ENCODE measurements at regions not wholly inside any gene's neighbourhood (a gene's known extent, or its start where the extent isn't known, plus 50 kb on each side); places are given as distances from the start of the nearest gene placed in this dataset.
"Not testable (repeated sequence)": the region's sequence is repeated elsewhere in the genome, so short reads cannot be mapped to it uniquely, and the experiment has no call there.

DNA sequence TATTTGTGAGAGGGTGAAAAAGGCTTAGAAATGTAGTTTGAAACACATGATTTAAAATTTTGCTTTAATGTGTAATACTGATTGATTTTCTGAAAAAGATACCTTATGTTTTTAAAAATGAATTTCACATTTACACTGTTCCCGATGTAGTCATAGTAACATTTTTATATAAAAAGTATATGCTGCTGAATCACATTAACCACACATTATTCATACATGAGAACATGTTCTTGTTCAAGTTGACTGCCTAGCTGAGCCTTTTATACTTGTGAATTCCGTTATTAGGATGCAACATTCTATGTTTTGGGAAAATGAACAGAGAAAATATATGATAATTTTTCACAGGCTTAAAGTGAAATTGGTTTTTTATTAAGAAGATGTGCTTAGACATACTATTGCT lies 461.1 kb upstream of the NUDT12 start:
- Histone ChIP-seq H3K4me3 (no peak overlapping the region), H3K36me3 (no peaks in the 10 kb centered on the region), H3K9me3 (peaks cover 0 to 9% (median 0%) of the 10 kb centered on the region in 4 donors), H3K27me3 (no peaks in the 10 kb centered on the region), H3K27ac (no peak overlapping the region), H3K4me1 (no peaks in the 10 kb centered on the region)
- WGBS, 2 donors: 85 to 90% methylated on average over 2 of the region's 2 CpGs
- no peak for DNase-seq
- no peak for ATAC-seq (ENCODE audit: low FRiP score in 2 of 2)
- TF ChIP-seq EP300 (IDR thresholded peaks at IDR 0.05) (no peak), POLR2AphosphoS5 (IDR thresholded peaks at IDR 0.05) (no peak), POLR2A (IDR thresholded peaks at IDR 0.05) (no peak)
- TF ChIP-seq, protein P1, sequence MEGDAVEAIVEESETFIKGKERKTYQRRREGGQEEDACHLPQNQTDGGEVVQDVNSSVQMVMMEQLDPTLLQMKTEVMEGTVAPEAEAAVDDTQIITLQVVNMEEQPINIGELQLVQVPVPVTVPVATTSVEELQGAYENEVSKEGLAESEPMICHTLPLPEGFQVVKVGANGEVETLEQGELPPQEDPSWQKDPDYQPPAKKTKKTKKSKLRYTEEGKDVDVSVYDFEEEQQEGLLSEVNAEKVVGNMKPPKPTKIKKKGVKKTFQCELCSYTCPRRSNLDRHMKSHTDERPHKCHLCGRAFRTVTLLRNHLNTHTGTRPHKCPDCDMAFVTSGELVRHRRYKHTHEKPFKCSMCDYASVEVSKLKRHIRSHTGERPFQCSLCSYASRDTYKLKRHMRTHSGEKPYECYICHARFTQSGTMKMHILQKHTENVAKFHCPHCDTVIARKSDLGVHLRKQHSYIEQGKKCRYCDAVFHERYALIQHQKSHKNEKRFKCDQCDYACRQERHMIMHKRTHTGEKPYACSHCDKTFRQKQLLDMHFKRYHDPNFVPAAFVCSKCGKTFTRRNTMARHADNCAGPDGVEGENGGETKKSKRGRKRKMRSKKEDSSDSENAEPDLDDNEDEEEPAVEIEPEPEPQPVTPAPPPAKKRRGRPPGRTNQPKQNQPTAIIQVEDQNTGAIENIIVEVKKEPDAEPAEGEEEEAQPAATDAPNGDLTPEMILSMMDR (IDR thresholded peaks at IDR 0.05): no peak

DNA sequence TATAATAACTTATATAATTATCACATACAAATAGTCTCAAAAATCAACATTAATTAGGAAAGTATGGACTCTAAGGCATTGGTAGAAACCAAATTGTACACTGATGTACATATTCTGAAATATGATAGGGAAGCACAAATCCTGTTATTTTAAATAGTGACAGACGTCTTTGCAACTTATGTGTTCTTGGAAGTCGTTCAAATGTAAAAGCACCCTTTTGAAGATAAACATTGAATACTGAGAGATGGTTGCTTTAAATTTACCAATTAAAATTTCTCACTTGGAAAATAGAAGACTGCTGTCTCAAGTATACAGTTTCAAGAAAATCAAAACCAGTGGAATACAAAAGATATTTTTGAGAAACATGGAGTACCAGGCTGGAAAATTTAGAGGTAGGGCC lies 457.4 kb upstream of the NUDT12 start:
- Histone ChIP-seq H3K27ac (no peak overlapping the region), H3K9me3 (no peaks in the 10 kb centered on the region), H3K4me1 (no peaks in the 10 kb centered on the region), H3K4me3 (no peak overlapping the region), H3K36me3 (no peaks in the 10 kb centered on the region), H3K27me3 (no peaks in the 10 kb centered on the region)
- WGBS, 2 donors: 69 to 81% methylated on average over 2 of the region's 2 CpGs
- TF ChIP-seq, protein P1 (IDR thresholded peaks at IDR 0.05): no peak
- TF ChIP-seq POLR2A (IDR thresholded peaks at IDR 0.05) (no peak), POLR2AphosphoS5 (IDR thresholded peaks at IDR 0.05) (no peak), EP300 (IDR thresholded peaks at IDR 0.05) (no peak)
- DNase-seq: no peak
- ATAC-seq (ENCODE audit: low FRiP score in 2 of 2): no peak

DNA sequence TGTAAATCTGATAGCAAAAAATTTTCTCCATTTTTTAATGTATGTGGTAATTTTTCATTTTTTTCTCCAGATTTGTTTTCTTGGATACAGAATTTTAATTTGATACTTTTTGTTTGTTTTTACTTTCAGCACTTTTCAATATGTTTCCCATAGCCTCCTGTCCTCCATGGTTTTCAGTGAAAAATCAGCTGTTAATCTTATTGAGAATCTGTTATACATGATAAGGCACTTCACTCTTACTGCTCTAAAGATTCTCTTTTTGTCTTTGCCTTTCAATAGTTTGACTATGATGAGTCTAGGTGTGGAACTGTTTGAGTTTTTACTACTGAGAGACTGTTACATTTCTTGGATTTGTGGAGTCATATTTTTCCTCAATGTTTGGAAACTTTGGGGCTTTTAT lies 455.7 kb upstream of the NUDT12 start:
- DNase-seq (no peak), ATAC-seq (ENCODE audit: low FRiP score in 2 of 2) (no peak)
- TF ChIP-seq, protein P1 (IDR thresholded peaks at IDR 0.05): no peak
- no peak for TF ChIP-seq EP300 (IDR thresholded peaks at IDR 0.05)
- TF ChIP-seq POLR2AphosphoS5 (IDR thresholded peaks at IDR 0.05): no peak
- TF ChIP-seq POLR2A (IDR thresholded peaks at IDR 0.05): no peak
- Histone ChIP-seq H3K36me3 (no peaks in the 10 kb centered on the region), H3K4me3 (no peak overlapping the region), H3K27ac (no peak overlapping the region), H3K9me3 (no peaks in the 10 kb centered on the region), H3K4me1 (no peaks in the 10 kb centered on the region), H3K27me3 (no peaks in the 10 kb centered on the region)

DNA sequence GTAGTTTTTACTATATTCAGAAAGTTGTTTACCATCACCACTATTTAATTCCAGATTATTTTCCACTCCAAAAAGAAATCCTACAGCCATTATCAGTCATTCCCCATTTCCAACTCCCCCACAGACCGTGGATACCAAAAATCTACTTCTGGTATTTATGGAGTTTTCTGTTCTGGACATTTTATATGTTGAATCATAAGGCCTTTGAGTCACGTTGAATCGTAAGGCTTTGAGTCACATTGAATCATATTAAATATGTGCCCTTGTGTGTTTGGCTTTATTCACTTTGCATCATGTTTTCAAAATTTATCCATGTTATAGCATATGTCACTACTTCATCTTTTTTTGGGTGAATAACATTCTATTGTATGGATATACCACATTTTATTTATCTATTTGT lies 454.1 kb upstream of the NUDT12 start:
- Histone ChIP-seq H3K27me3 (no peaks in the 10 kb centered on the region), H3K4me1 (no peaks in the 10 kb centered on the region)
- ATAC-seq (ENCODE audit: low FRiP score in 2 of 2): no peak

DNA sequence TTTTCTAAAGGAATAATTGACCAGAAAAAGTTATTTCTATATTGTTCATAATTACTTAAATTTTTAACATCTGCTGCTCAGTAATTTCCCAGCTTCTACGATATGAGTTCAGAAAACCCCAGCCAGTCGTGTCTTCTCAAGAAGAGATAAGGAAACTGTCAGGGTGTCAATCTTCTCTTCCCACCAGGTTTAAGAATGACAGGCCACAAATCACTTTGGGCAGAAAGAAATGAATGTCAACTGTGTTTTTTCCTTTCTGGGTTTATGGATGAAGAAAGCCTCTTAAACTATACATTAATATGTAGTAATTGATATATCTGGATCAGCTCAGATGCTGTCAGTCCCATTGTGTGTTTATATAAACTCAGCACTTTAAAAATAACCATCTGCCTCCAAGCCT lies 453.2 kb upstream of the NUDT12 start:
- TF ChIP-seq POLR2AphosphoS5 (IDR thresholded peaks at IDR 0.05) (no peak), EP300 (IDR thresholded peaks at IDR 0.05) (no peak), POLR2A (IDR thresholded peaks at IDR 0.05) (no peak)
- TF ChIP-seq, protein P1 (IDR thresholded peaks at IDR 0.05): no peak

More for the DNA sequence above, 454.1 kb upstream of the NUDT12 start:
- 85 to 89% methylated on average over 3 of the region's 3 CpGs for WGBS, 2 donors
- Histone ChIP-seq H3K9me3 (no peaks in the 10 kb centered on the region), H3K4me3 (no peak overlapping the region), H3K36me3 (no peaks in the 10 kb centered on the region), H3K27ac (no peak overlapping the region)
- TF ChIP-seq EP300 (IDR thresholded peaks at IDR 0.05): no peak
- TF ChIP-seq POLR2A (IDR thresholded peaks at IDR 0.05): no peak
- TF ChIP-seq, protein P1 (IDR thresholded peaks at IDR 0.05): no peak
- TF ChIP-seq POLR2AphosphoS5 (IDR thresholded peaks at IDR 0.05): no peak
- DNase-seq: no peak

DNA sequence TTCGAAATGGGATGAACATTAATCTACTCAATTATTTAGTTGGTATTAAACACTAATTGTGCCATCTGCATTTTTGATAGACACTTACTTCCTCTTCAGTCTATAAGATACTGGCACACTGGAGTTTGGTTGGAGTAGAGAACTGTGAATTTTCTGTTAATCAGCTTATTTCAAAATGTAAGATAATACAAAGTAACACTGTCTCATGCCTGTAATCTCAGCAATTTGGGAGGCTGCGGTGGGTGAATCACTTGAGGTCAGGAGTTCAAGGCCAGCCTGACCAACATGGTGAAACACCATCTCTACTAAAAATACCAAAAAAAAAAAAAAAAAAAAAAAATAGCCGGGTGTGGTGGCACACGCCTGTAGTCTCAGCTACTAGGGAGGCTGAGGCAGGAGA lies 440.2 kb upstream of the NUDT12 start:
- H3K36me3 ChIP-seq; ATAC-seq (ENCODE audit: low FRiP score in 2 of 2); H3K27ac ChIP-seq; H3K4me3 ChIP-seq; H3K4me1 ChIP-seq; H3K9me3 ChIP-seq; H3K27me3 ChIP-seq; DNase-seq: not testable (repeated sequence)
- WGBS, 2 donors: 85 to 92% methylated on average over 4 of the region's 4 CpGs

More for the DNA sequence above, 453.2 kb upstream of the NUDT12 start:
- no peaks in the 10 kb centered on the region for H3K27me3 ChIP-seq
- no peaks in the 10 kb centered on the region for H3K4me1 ChIP-seq
- ATAC-seq (ENCODE audit: low FRiP score in 2 of 2) (no peak), DNase-seq (no peak)
- WGBS, 2 donors: 57 to 84% methylated on average over 2 of the region's 2 CpGs
- H3K9me3 ChIP-seq: no peaks in the 10 kb centered on the region
- H3K27ac ChIP-seq: no peak overlapping the region
- H3K4me3 ChIP-seq: no peak overlapping the region
- no peaks in the 10 kb centered on the region for H3K36me3 ChIP-seq
